ENCODE measurements at regions not wholly inside any gene's neighbourhood (a gene's known extent, or its start where the extent isn't known, plus 50 kb on each side); places are given as distances from the start of the nearest gene placed in this dataset.

- TF ChIP-seq, protein P1, sequence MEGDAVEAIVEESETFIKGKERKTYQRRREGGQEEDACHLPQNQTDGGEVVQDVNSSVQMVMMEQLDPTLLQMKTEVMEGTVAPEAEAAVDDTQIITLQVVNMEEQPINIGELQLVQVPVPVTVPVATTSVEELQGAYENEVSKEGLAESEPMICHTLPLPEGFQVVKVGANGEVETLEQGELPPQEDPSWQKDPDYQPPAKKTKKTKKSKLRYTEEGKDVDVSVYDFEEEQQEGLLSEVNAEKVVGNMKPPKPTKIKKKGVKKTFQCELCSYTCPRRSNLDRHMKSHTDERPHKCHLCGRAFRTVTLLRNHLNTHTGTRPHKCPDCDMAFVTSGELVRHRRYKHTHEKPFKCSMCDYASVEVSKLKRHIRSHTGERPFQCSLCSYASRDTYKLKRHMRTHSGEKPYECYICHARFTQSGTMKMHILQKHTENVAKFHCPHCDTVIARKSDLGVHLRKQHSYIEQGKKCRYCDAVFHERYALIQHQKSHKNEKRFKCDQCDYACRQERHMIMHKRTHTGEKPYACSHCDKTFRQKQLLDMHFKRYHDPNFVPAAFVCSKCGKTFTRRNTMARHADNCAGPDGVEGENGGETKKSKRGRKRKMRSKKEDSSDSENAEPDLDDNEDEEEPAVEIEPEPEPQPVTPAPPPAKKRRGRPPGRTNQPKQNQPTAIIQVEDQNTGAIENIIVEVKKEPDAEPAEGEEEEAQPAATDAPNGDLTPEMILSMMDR (IDR thresholded peaks at IDR 0.05; ENCODE audit: borderline replicate concordance, control extremely low read depth, extremely low read depth, insufficient read depth, missing control alignments), result no peak
- no peak for DNase-seq (ENCODE audit: low spot score)
- in situ Hi-C loops (cut with MboI; ENCODE audit: low sequenced_read_pairs, unreplicated experiment), result no loop called here
These were observed 422.7 kb upstream of the MON1B start for GRCh38 chr16:76768316-76768715.

DNA sequence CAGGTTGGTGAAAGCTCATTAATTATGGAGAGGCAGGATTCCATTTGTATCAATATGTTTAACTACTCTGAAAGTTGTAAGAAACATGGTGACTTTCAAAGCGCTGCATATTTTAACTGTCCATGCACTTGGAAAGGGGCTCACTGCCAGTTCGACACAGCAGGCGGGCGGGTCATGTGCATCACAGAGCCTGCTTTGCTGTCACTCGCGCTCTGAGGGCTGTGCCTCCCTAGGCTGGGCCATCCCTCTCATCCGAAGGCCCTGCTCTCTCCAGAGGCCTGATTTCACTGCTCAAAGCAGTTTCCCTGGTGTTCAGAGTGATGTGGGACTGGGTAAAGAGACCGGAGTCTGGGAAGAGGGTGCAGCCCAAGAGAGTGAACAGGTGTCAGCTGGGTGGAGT, 422.0 kb upstream of the MON1B start:
- no peak for DNase-seq (ENCODE audit: low spot score)
- in situ Hi-C loops (cut with MboI; ENCODE audit: low sequenced_read_pairs, unreplicated experiment), result no loop called here
- TF ChIP-seq, protein P1 (IDR thresholded peaks at IDR 0.05; ENCODE audit: borderline replicate concordance, control extremely low read depth, extremely low read depth, insufficient read depth, missing control alignments), result no peak

GRCh38 chr16:76771216-76771615, 419.8 kb upstream of the MON1B start:
- in situ Hi-C loops (cut with MboI; ENCODE audit: low sequenced_read_pairs, unreplicated experiment), result no loop called here
- DNase-seq (ENCODE audit: low spot score), result no peak
- TF ChIP-seq, protein P1 (IDR thresholded peaks at IDR 0.05; ENCODE audit: borderline replicate concordance, control extremely low read depth, extremely low read depth, insufficient read depth, missing control alignments), result no peak

DNA sequence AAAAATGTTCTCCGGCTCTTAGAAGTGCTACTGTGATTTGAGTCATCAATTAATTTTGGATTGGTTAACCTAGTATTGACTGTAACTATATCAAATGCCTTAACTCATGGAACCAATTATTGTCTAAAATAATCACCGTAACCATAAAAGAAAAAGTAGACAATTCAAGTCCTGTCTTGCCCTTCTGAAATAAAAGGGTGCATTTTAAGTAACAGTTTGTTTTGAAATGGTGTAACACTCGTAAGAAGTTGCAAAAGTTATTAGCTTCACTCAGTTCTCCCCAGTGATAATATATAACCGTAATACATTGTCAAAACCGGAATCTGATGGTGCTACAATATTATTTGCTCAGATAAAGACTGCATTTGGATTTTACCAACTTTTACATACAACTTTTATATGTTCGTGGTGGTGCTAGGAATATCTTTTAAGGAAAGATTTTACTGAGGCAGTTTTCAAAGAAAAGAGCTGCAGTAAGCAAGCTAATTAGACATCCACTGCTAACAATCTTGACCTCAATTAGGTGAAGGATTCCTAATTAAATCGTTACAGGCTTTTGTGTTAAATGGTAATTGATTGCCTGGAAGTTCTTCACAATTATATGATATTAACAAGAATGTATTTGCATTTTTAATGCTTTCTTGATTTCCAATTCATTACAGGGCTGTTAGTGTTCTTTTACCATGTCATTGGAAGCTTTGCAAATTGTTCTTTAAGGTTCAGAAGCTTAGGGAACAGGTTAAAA, 413.1 kb upstream of the MON1B start:
- in situ Hi-C loops (cut with MboI; ENCODE audit: low sequenced_read_pairs, unreplicated experiment), result no loop called here
- DNase-seq (ENCODE audit: low spot score), result no peak
- TF ChIP-seq, protein P1 (IDR thresholded peaks at IDR 0.05; ENCODE audit: borderline replicate concordance, control extremely low read depth, extremely low read depth, insufficient read depth, missing control alignments), result no peak

DNA sequence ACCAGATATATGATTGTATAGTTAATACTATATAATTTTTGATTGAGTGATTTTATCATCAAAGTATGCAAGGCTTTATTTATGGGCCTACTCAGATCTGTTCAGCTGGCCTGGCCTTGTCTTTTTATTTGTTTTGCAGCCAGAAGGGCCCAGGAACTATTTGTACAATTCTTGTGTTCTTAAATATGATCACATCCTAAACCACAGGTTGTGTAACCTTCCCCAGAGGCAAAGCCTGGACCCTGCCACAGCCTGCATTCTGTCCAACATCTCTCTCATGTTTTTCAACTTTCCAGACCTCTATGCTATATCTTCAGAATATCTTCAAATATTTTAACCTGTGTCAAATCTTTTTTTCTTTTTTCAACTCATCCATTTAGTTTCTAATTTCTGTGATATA, 410.4 kb upstream of the MON1B start:
- TF ChIP-seq, protein P1 (IDR thresholded peaks at IDR 0.05; ENCODE audit: borderline replicate concordance, control extremely low read depth, extremely low read depth, insufficient read depth, missing control alignments), result no peak
- in situ Hi-C loops (cut with MboI; ENCODE audit: low sequenced_read_pairs, unreplicated experiment), result no loop called here
- DNase-seq (ENCODE audit: low spot score), result no peak

- in situ Hi-C loops (cut with MboI; ENCODE audit: low sequenced_read_pairs, unreplicated experiment), result no loop called here
- DNase-seq (ENCODE audit: low spot score), result no peak
- TF ChIP-seq, protein P1 (IDR thresholded peaks at IDR 0.05; ENCODE audit: borderline replicate concordance, control extremely low read depth, extremely low read depth, insufficient read depth, missing control alignments), result no peak
These were observed 406.5 kb upstream of the MON1B start for GRCh38 chr16:76784530-76784929.

Measured in GM13976 (cell line).